GM23248 (cell line): ENCODE measurements at regions not wholly inside any gene's neighbourhood (a gene's known extent, or its start where the extent isn't known, plus 50 kb on each side); places are given as distances from the start of the nearest gene placed in this dataset.

ENCODE experiments used
- EZH2 ChIP-seq: fragments of 200-600 bp; sonication (generic); IDR thresholded peaks from 2 replicates; pipeline ENCODE4 v1.6.1; 2018; ENCODE audit warnings: antibody characterized with exemption, mild to moderate bottlenecking; ENCODE audit not compliant: insufficient read depth, poor library complexity, severe bottlenecking
- EZH2phosphoT487 ChIP-seq: fragments of 200-600 bp; sonication (generic); IDR thresholded peaks from 2 replicates; pipeline ENCODE4 v1.6.1; 2018; ENCODE audit warnings: antibody characterized with exemption, moderate library complexity, mild to moderate bottlenecking, low read depth; ENCODE audit not compliant: insufficient read depth

- no peak for TF ChIP-seq EZH2
- TF ChIP-seq EZH2phosphoT487: no peak
These were observed 288.0 kb upstream of the PRMT6 start for GRCh38 chr1:106768501-106768900.
